GM21723 (cell line): ENCODE measurements at regions not wholly inside any gene's neighbourhood (a gene's known extent, or its start where the extent isn't known, plus 50 kb on each side); places are given as distances from the start of the nearest gene placed in this dataset.

Experiments
- ATAC-seq: cut with Tn5 transposase; IDR thresholded peaks from one replicate; pipeline ENCODE4 v1.9.1; 2021; ENCODE audit warnings: mild to moderate bottlenecking, moderate library complexity; ENCODE audit not compliant: unreplicated experiment

DNA sequence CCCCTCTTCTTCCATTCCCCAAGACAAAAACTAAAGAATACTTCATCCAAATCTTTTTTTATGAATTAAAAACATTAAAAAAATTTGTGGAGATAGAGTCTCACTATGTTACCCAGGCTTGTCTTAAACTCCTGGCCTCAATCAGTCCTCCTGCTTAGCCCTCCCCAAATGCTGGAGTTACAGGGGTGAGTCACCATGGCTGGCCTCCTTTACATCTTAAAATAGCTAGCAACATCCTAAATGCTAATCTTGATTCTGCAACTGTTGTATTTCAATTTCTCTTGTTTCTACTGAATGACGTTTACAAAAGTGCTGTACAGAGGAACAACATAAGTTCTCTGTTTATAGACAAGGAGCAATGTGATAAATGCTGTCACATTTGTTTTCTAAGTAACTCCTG lies 483.5 kb downstream of the ADGRL2 start:
- no peak for ATAC-seq

GRCh38 chr1:82279241-82279640 lies 478.5 kb downstream of the ADGRL2 start:
- ATAC-seq = no peak

DNA sequence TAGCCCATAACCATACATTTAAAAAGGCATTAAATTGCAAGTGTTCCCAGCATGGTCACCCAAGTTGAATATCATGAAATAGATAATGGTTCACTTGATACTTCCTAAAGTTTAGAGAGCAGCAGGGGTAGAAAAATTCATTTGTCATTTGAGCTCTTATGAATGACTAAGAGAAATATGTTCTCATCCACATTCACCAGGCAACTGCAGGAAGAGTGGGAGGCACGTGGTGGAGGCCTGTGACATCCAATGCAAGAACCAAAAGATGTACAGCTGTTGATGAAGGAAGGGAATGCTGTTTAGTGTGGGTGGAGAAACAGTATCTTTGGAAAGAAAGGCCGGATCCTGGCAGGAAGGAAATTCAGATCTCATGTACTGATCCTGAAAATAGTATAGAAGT lies 473.1 kb downstream of the ADGRL2 start:
- ATAC-seq = no peak

- no peak for ATAC-seq
Measured at GRCh38 chr1:82269431-82269830, 468.7 kb downstream of the ADGRL2 start.

DNA sequence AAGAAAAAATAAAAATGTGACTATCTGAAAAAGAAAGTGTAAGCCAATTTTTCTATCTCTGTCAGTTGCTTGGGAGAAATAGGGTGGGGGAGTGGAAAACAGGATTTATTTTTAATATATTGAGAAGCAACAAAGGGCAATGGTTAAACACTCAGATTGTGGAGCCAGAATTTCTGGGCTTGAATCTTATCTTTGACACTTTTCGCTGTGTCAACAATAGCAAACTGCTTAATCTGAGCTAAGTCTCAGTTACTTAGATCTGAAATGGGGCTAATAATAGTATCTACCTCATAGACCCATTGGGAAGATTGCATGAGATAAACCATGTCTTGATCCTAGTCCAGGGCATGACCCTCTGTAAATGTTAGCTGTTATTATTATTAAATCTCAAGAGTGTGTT lies 468.1 kb downstream of the ADGRL2 start:
- ATAC-seq = no peak

- ATAC-seq = no peak
Measured at GRCh38 chr1:82266351-82266750, 465.6 kb downstream of the ADGRL2 start.

DNA sequence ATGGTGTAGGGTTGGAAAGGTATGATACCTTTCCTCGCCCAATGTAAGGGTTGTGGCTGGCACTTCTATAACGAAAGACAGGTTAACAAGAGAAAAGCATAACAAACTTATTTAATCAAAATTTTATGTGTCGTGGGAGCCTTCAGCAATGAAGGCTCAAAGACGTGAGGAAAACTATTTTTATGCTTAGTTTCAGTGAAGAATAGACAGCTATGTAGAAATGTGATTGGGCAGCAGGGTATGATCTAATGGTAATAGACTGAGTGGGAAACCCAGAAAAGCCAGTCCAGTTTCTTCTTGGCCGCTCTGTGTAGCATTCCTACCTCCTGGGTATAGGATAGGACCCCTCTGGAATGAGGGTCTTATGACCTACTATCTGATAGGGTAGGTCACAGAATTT lies 464.7 kb downstream of the ADGRL2 start:
- no peak for ATAC-seq

- ATAC-seq = no peak
Measured at GRCh38 chr1:82264802-82265201, 464.1 kb downstream of the ADGRL2 start.

- ATAC-seq = no peak
Measured at GRCh38 chr1:82263396-82263795, 462.7 kb downstream of the ADGRL2 start.

DNA sequence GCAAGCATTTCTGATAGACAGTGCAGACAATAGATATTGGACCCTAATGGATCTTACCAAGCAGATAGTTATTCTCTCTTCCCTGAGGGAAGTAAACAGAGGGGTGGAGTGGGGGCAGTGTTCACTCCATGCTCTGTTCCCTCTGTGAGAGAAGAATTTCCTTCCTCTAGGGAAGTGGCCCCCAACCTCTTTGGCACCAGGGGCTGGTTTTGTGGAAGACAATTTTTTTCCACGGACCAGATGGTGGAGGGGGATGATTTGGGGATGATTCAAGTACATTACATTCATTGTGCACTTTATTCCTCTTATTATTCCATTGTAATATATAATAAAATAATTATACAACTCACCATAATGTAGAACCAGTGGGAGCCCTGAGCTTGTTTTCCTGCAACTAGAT lies 459.9 kb downstream of the ADGRL2 start:
- ATAC-seq = no peak

GRCh38 chr1:82260051-82260450 lies 459.3 kb downstream of the ADGRL2 start:
- no peak for ATAC-seq

DNA sequence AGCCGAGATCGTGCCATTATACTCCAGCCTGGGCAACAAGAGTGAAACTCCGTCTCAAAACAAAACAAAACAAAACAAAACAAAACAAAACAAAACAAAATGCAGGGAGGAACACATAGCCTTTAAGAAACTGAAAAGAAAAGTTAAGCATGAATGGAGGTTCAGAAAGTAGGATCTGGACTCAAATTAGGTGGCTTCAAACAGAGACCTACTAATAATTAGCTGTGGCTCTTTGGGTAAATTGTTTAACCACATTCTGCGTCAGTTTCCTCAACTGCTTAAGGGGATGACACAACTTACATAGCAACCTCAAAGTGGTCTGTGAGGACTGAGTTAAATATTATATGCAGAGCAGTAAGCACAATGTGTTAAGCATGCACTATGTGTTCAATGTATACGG lies 458.2 kb downstream of the ADGRL2 start:
- no peak for ATAC-seq

DNA sequence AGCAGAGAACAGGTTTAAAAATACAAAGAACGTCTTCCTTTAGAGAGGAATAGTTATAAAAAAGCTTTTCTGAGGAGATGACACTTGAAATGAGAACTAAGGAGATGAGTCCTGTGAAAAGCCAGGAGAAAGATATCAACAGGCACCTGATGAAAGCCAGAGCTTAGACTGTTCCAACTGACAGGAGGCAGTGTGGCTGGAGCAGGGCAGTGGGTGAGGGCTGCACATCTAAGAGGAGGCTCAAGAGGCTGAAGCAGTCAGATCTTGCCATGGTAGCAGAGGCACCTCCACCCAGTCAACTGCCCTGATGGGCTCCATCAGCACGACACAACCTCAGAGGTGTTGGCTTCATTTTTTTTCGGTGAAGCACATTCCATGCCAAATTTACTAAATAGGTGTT lies 445.3 kb downstream of the ADGRL2 start:
- ATAC-seq = no peak

DNA sequence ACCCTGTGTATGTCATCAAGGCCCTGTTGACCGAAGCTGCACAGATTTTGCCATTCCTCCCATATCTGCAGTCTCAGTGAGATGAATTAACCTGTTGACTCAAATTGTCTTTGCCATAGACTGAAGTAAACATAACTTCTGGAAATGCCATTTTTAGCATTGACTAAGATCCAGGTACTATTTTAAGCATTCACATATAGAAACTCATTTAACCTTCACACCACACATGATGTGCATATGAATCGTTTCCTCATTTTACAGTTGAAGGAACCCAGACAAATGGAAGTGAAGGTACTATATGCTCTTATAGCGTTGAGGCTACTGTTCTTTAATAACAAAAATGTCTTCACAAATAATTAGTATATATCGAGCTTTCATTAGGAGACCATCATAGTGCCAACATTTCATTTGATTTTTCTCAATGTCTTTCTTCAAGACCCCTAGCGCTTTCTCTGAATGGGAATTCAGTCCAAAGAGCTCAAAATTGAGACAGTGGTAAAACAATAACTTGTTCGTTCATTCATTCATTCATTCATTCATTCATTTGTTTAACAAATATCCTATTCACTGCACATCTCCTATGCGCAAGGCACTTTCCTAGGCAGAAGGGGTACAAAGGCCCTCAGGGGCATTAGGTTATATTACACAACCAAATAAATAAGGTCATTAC lies 444.7 kb downstream of the ADGRL2 start:
- no peak for ATAC-seq

DNA sequence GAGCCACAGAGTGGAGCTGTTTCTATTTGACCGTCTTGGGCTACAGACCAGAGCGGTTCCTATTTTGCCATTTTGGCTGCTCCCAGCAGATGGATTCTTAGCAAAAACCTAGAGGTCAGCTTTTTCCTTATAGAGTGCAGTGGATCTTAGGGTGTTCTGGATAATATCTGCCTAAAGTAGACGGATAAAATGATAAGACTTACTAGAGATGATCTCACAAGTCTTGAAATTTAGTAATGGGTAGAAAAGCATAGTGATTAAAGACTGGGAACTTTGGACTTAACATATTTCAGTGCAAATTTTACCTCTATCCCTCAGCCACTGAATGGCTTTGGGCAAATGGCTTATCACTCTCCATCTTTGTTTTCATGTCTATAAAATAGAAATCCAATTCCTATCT lies 439.8 kb downstream of the ADGRL2 start:
- ATAC-seq = no peak

DNA sequence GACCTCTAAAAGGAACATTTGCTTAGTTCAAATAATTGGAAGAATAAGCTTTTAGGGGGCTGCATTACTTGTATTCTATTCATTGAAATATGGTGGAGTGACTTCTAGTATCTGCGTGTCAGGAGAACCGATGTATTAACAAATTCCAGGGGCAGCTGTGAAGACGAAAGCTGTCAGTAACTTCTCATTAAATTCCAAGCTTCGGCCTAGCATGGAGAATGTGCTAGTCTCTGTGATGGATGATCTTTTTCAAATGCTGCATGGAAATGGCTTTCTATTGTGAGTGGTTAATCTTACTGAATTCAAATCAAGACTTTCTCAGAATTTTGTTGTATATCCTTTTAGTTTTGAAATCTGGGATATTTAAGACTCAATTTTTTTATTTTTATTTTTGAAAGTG lies 429.9 kb downstream of the ADGRL2 start:
- ATAC-seq = no peak

- no peak for ATAC-seq
Measured at GRCh38 chr1:82227306-82228095, 426.8 kb downstream of the ADGRL2 start.

DNA sequence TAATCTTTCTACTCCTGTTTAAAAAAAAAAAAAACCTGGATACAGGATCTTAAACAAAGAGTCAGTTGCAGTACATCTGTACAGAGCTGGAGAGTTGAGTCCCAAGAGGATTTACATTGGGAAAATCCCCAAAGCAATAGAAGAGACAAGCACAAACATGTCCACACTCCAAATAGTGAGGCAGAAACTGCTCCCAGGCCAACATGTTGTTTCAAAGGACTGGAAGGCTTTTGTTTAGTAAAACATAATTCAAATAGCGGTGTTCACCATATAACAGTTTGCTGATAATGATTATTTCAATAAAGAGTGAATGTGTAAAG lies 425.4 kb downstream of the ADGRL2 start:
- no peak for ATAC-seq

GRCh38 chr1:82225421-82226185 lies 424.9 kb downstream of the ADGRL2 start:
- no peak for ATAC-seq

GRCh38 chr1:82223091-82223490 lies 422.4 kb downstream of the ADGRL2 start:
- ATAC-seq = no peak

DNA sequence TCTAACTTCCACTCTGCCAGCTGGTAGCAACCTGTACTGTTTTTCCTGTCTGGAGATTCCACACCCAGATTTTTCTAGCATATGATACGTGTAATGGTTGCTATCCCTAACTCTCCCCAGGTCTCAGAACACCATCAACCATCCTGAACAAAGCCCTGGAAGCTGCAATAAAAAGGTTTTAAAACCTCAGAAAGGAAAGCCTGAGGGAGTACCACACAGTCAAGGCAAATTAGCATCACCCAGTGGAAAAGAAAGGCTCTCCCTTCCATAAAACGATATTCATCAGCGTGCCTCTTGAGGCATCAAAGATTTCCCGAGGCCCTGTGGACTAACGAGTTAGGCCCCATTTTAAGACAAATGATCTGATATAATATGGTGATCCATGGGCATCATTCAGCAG lies 421.0 kb downstream of the ADGRL2 start:
- ATAC-seq = no peak

DNA sequence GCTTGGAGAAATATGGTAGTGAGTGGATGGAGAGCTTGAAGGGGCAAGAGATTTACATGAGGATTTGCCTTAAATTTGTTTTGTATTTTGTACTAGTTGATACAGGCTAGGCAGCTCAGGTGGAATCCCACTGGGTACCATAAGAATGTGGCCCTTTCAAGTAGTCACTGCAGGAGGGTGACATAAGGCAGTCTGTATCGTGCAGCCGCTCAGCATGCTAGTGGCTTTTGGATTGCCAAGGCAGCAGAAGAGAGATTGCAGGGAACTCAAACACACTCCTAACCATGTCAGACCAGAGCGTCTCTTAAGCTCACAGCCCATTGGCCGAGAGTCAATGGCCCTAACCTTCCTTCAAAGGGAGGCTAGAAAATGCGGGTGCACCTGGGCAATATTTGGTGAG lies 420.0 kb downstream of the ADGRL2 start:
- ATAC-seq = no peak
